AG04450 (cell line): ENCODE measurements at regions not wholly inside any gene's neighbourhood (a gene's known extent, or its start where the extent isn't known, plus 50 kb on each side); places are given as distances from the start of the nearest gene placed in this dataset.

ENCODE experiments used
- CTCF ChIA-PET: fragments of 300-600, 350-600 bp; formaldehyde crosslinking; extraction: SDS; loops from one replicate; lab custom pipeline; 2022; ENCODE audit warnings: antibody characterized with exemption, inconsistent platforms; lab: Charles Lee
- POLR2A ChIA-PET: fragments of 350-600 bp; formaldehyde crosslinking; extraction: SDS; loops from one replicate; lab custom pipeline; 2021; ENCODE audit warnings: antibody characterized with exemption, inconsistent platforms; lab: Yijun Ruan, JAX
- DNase-seq: peaks from one replicate; pipeline ENCODE4 v3.0.0-alpha.2; 2011; ENCODE audit warnings: low read depth, low spot score
- H3K27ac ChIP-seq: one replicate; pipeline ENCODE4 v1.5.1; 2012; ENCODE audit warnings: low read depth, low read length, control low read depth
- H3K27me3 ChIP-seq: one replicate; pipeline ENCODE4 v1.6.0; 2012; ENCODE audit warnings: low read length; ENCODE audit not compliant: control insufficient read depth, insufficient read depth
- H3K4me3 ChIP-seq: 2 replicates; pipeline ENCODE4 v1.5.1; 2011; ENCODE audit warnings: mild to moderate bottlenecking, low read depth, low read length, control low read depth
- H3K9me3 ChIP-seq: 2 replicates; pipeline ENCODE4 v1.5.1; 2012; ENCODE audit warnings: low read length; ENCODE audit not compliant: control insufficient read depth, insufficient read depth
- CTCF ChIP-seq: IDR thresholded peaks from 2 replicates; pipeline ENCODE4 v1.5.1; 2011; ENCODE audit warnings: low read depth, low read length, control low read depth, inconsistent platforms

DNA sequence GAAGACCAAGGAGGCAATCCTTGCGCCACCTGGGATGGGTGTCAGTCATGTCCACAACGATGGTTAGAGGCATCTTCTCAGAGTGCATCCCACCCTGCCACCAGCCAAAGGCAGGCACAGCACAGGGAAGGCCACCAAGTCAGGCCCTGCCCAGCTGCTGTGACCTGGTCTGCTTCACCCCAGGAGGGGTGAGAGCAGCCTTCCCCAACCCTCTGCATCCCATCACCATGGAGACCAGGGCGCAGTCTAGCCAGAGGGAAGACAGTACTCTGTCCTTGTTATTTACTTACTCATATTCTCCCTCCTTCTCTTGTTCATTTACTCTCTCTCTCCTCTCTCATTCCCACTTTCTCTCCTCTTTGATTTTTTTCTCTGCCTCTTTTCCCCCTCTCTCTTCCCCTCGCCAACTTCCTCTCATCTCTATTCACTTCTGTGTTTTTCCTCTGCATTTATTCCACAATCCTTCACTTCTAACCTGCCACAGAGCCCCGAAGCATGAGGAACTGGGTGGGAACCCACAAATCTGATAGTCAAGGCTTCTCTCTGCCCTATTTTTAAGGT, 749.4 kb downstream of the UQCRFS1 start:
- H3K4me3 ChIP-seq = no peak overlapping the region
- CTCF ChIA-PET = no interaction called here
- peaks cover 35% of the 10 kb centered on the region for H3K9me3 ChIP-seq
- POLR2A ChIA-PET = no interaction called here
- no peaks in the 10 kb centered on the region for H3K27me3 ChIP-seq
- H3K27ac ChIP-seq = no peak overlapping the region
- TF ChIP-seq CTCF = no peak
- no peak for DNase-seq

DNA sequence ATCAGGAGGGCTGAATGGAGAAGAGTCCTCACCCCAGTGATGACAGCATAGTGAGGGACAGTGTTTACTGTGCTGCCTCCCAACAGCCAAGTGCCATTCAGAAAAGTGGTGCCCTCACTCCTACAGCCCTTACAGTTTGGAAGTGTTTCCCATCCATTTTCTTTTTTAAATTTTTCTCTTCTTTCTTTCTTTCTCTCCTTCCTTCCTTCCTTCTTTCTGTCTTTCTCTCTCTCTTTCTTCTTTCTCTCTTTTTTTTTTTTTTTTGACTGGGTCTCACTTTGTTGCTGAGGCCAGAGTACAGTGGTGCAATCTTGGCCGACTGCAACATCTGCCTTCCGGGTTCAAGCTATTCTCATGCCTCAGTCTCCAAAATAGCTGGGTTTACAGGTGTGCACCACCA, 755.3 kb downstream of the UQCRFS1 start:
- Histone ChIP-seq H3K9me3 (peaks cover 40% of the 10 kb centered on the region), H3K4me3 (no peak overlapping the region), H3K27ac (no peak overlapping the region), H3K27me3 (no peaks in the 10 kb centered on the region)
- ChIA-PET CTCF (no interaction called here), POLR2A (no interaction called here)
- no peak for TF ChIP-seq CTCF
- DNase-seq = no peak

DNA sequence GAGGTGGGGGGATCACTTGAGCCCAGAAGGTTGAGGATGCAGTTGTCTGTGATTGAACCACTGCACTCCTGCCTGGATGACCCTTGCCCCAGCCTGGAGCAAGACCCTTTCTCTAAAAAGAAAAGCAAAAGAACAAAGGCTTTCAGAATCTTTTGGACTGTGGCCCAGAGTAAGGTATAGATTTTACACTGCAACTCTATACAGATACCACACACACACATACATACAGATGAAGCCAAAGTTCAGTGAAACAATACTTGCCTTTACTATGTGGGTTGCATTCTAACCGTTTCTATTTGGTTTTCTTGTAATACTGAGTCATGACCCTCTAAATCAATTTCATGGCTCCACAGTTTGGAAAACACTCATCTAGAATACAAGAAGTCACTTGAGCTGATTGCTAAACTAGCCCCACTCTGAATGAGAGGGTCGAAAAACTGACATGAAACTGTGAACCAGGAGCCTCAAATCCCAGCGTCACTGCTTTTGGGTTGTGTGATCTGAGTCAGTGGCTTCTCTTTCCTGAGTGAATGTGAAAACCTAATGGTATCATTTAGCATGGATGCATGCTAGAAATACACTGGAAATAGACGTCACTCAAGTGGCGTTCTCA, 756.1 kb downstream of the UQCRFS1 start:
- no peak for TF ChIP-seq CTCF

GRCh38 chr19:28456252-28456651, 756.7 kb downstream of the UQCRFS1 start:
- ChIA-PET CTCF (no interaction called here), POLR2A (no interaction called here)
- peaks cover 40% of the 10 kb centered on the region for H3K9me3 ChIP-seq
- TF ChIP-seq CTCF = no peak
- H3K27ac ChIP-seq = no peak overlapping the region
- H3K4me3 ChIP-seq = no peak overlapping the region
- no peaks in the 10 kb centered on the region for H3K27me3 ChIP-seq
- DNase-seq = no peak

More for the DNA sequence above, 756.1 kb downstream of the UQCRFS1 start:
- no peak overlapping the region for H3K4me3 ChIP-seq
- H3K9me3 ChIP-seq = peaks cover 40% of the 10 kb centered on the region
- DNase-seq = no peak
- H3K27me3 ChIP-seq = no peaks in the 10 kb centered on the region
- POLR2A ChIA-PET = no interaction called here
- no peak overlapping the region for H3K27ac ChIP-seq
- CTCF ChIA-PET = no interaction called here

DNA sequence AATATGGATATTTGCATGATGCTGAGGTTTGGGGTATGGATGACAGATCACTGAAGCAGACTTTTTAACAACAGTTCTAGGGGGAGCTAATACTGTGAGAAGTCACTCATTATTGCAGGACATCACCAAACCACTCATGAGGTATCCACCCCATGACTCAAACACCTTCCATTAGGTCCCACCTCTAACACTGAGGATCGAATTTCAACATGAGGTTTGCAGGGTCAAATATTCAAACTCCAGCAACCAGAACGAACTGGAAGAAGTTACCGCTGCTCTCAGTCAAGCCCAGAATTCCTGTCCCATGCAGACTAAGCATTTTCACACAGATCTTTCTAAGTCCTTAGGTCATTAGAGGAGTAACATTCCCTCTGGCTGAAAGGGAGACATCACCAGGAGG, 758.9 kb downstream of the UQCRFS1 start:
- H3K4me3 ChIP-seq = no peak overlapping the region
- CTCF ChIA-PET = no interaction called here
- no peaks in the 10 kb centered on the region for H3K27me3 ChIP-seq
- H3K27ac ChIP-seq = no peak overlapping the region
- H3K9me3 ChIP-seq = peaks cover 37% of the 10 kb centered on the region
- no peak for TF ChIP-seq CTCF
- POLR2A ChIA-PET = no interaction called here
- no peak for DNase-seq
